ENCODE measurements at regions not wholly inside any gene's neighbourhood (a gene's known extent, or its start where the extent isn't known, plus 50 kb on each side); places are given as distances from the start of the nearest gene placed in this dataset.

GRCh38 chr10:117477961-117478670, 64.4 kb upstream of the EMX2 start:
- ChIA-PET POLR2A (no interaction called here), CTCF (interaction anchor here (0.6 to 5.0 kb wide), 21 partner anchors 9 to 896 kb away, joined by 3 to 57 read pairs (median 4); no protein-coding TSS in a partner anchor)
- Histone ChIP-seq H3K27me3 (ENCODE audit: control insufficient read depth, insufficient read depth, low read length) (peaks cover under 1% of the 10 kb centered on the region), H3K36me3 (ENCODE audit: control insufficient read depth, insufficient read depth, low read length) (no peaks in the 10 kb centered on the region), H3K4me3 (ENCODE audit: low read depth, low read length) (no peak overlapping the region)
- DNase-seq (ENCODE audit: low read depth), result no peak
- TF ChIP-seq CTCF (IDR thresholded peaks at IDR 0.05; ENCODE audit: insufficient read depth, low read depth, low read length), result peak; percentile 47

GRCh38 chr10:117477211-117477947, 65.2 kb upstream of the EMX2 start:
- peaks cover 2% of the 10 kb centered on the region for H3K27me3 ChIP-seq (ENCODE audit: control insufficient read depth, insufficient read depth, low read length)
- TF ChIP-seq CTCF (IDR thresholded peaks at IDR 0.05; ENCODE audit: insufficient read depth, low read depth, low read length), result no peak
- no peak overlapping the region for H3K4me3 ChIP-seq (ENCODE audit: low read depth, low read length)
- ChIA-PET POLR2A (interaction anchor here (0.7 kb wide), 1 partner anchor 35 kb away, joined by 3 read pairs; no protein-coding TSS in a partner anchor), CTCF (interaction anchor here (0.6 to 5.0 kb wide), 17 partner anchors 10 to 896 kb away, joined by 3 to 57 read pairs (median 4); no protein-coding TSS in a partner anchor)
- H3K36me3 ChIP-seq (ENCODE audit: control insufficient read depth, insufficient read depth, low read length), result no peaks in the 10 kb centered on the region
- no peak for DNase-seq (ENCODE audit: low read depth)

- H3K4me3 ChIP-seq (ENCODE audit: low read depth, low read length), result no peak overlapping the region
Measured at GRCh38 chr10:117476716-117477115, 65.8 kb upstream of the EMX2 start.

GRCh38 chr10:117476281-117476680, 66.3 kb upstream of the EMX2 start:
- H3K36me3 ChIP-seq (ENCODE audit: control insufficient read depth, insufficient read depth, low read length), result no peaks in the 10 kb centered on the region
- ChIA-PET POLR2A (interaction anchor here (1.3 kb wide), 1 partner anchor 15 kb away, joined by 5 read pairs; no protein-coding TSS in a partner anchor), CTCF (interaction anchor here (1.4 to 5.0 kb wide), 3 partner anchors 34 to 259 kb away, joined by 3 to 57 read pairs (median 23); no protein-coding TSS in a partner anchor)
- no peak for DNase-seq (ENCODE audit: low read depth)
- H3K4me3 ChIP-seq (ENCODE audit: low read depth, low read length), result no peak overlapping the region
- no peak for TF ChIP-seq CTCF (IDR thresholded peaks at IDR 0.05; ENCODE audit: insufficient read depth, low read depth, low read length)
- peaks cover 7% of the 10 kb centered on the region for H3K27me3 ChIP-seq (ENCODE audit: control insufficient read depth, insufficient read depth, low read length)

More at GRCh38 chr10:117476716-117477115, 65.8 kb upstream of the EMX2 start:
- TF ChIP-seq CTCF (IDR thresholded peaks at IDR 0.05; ENCODE audit: insufficient read depth, low read depth, low read length), result no peak
- ChIA-PET POLR2A (interaction anchor here (1.3 kb wide), 1 partner anchor 15 kb away, joined by 5 read pairs; no protein-coding TSS in a partner anchor), CTCF (interaction anchor here (1.4 to 5.0 kb wide), 4 partner anchors 14 to 260 kb away, joined by 3 to 57 read pairs (median 13); no protein-coding TSS in a partner anchor)
- Histone ChIP-seq H3K36me3 (ENCODE audit: control insufficient read depth, insufficient read depth, low read length) (no peaks in the 10 kb centered on the region), H3K27me3 (ENCODE audit: control insufficient read depth, insufficient read depth, low read length) (peaks cover 7% of the 10 kb centered on the region)
- DNase-seq (ENCODE audit: low read depth), result no peak

GRCh38 chr10:117472872-117473271, 69.7 kb upstream of the EMX2 start:
- POLR2A ChIA-PET, result no interaction called here

More at GRCh38 chr10:117472872-117473271, 69.7 kb upstream of the EMX2 start:
- no peaks in the 10 kb centered on the region for H3K36me3 ChIP-seq (ENCODE audit: control insufficient read depth, insufficient read depth, low read length)
- H3K4me3 ChIP-seq (ENCODE audit: low read depth, low read length), result no peak overlapping the region
- H3K27me3 ChIP-seq (ENCODE audit: control insufficient read depth, insufficient read depth, low read length), result peaks cover 9% of the 10 kb centered on the region
- CTCF ChIA-PET, result interaction anchor here (1.1 to 2.8 kb wide), 2 partner anchors 10 to 31 kb away, joined by 8 to 12 read pairs; no protein-coding TSS in a partner anchor
- TF ChIP-seq CTCF (IDR thresholded peaks at IDR 0.05; ENCODE audit: insufficient read depth, low read depth, low read length), result no peak
- DNase-seq (ENCODE audit: low read depth), result no peak

Measured in BJ (cell line).